Ascending aorta (tissue), 2 donors: ENCODE measurements at regions not wholly inside any gene's neighbourhood (a gene's known extent, or its start where the extent isn't known, plus 50 kb on each side); places are given as distances from the start of the nearest gene placed in this dataset.

Experiments used
- DNase-seq, 2 donors: peaks; one replicate each; pipeline ENCODE4 v3.0.0-alpha.2; 2019; ENCODE audit warnings: low spot score in 2 of 2
- H3K27ac ChIP-seq, 2 donors: fragments of 200-600 bp; sonication (generic); one replicate each; pipeline ENCODE4 v1.5.1; 2016 to 2017; ENCODE audit warnings: mild to moderate bottlenecking in 1 of 2
- H3K27me3 ChIP-seq: fragments of 200-600 bp; sonication (generic); one replicate; pipeline ENCODE4 v1.5.1; 2017
- H3K36me3 ChIP-seq, 2 donors: fragments of 200-600 bp; sonication (generic); one replicate each; pipeline ENCODE4 v1.5.1; 2016
- H3K4me1 ChIP-seq, 2 donors: fragments of 200-600 bp; sonication (generic); one replicate each; pipeline ENCODE4 v1.5.1; 2016 to 2017; ENCODE audit warnings: mild to moderate bottlenecking in 1 of 2
- H3K4me3 ChIP-seq, 2 donors: fragments of 200-600 bp; sonication (generic); one replicate each; pipeline ENCODE4 v1.5.1; 2016 to 2017; ENCODE audit warnings: mild to moderate bottlenecking in 1 of 2
- H3K9me3 ChIP-seq, 2 donors: fragments of 200-600 bp; sonication (generic); one replicate each; pipeline ENCODE4 v1.5.1; 2016
- intact Hi-C: fragments of 100-400 bp; cut with DNase I; formaldehyde crosslinking; loops from one replicate; pipeline ENCODE4 v1.15.1; 2023
- TF ChIP-seq, protein P1 (sequence below), 3 experiments: fragments of 200-600 bp in 2 of 3; fragments of 450-650 bp in 1 of 3; sonication (generic) in 2 of 3; IDR thresholded peaks; one replicate each; pipeline ENCODE4 v1.5.1; 2016 to 2019; ENCODE audit warnings: antibody characterized with exemption in 3 of 3, mild to moderate bottlenecking in 1 of 3, moderate library complexity in 1 of 3

DNA sequence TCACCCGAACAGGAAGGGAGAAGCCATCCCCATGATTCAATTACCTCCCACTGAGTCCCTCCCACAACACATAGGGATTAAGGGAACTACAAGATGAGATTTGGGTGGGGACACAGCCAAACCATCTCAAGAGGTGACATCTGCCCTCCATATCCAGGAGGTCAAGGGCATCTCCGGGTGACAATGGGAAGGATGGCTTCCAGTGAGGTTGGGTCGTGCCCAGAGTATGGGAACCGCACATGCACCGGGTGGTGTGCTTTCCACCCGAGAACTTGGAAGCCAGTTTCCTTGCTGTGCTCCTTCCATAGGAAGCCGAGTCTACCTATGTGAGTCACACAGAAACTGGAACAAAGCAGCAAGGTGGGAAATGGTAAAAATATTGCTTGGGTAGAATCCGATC, 216.9 kb upstream of the SALL3 start:
- Histone ChIP-seq H3K27ac (no peak overlapping the region), H3K27me3 (no peaks in the 10 kb centered on the region), H3K36me3 (no peaks in the 10 kb centered on the region), H3K9me3 (no peaks in the 10 kb centered on the region), H3K4me1 (no peaks in the 10 kb centered on the region), H3K4me3 (no peak overlapping the region)
- no peak for DNase-seq
- TF ChIP-seq, protein P1, sequence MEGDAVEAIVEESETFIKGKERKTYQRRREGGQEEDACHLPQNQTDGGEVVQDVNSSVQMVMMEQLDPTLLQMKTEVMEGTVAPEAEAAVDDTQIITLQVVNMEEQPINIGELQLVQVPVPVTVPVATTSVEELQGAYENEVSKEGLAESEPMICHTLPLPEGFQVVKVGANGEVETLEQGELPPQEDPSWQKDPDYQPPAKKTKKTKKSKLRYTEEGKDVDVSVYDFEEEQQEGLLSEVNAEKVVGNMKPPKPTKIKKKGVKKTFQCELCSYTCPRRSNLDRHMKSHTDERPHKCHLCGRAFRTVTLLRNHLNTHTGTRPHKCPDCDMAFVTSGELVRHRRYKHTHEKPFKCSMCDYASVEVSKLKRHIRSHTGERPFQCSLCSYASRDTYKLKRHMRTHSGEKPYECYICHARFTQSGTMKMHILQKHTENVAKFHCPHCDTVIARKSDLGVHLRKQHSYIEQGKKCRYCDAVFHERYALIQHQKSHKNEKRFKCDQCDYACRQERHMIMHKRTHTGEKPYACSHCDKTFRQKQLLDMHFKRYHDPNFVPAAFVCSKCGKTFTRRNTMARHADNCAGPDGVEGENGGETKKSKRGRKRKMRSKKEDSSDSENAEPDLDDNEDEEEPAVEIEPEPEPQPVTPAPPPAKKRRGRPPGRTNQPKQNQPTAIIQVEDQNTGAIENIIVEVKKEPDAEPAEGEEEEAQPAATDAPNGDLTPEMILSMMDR (IDR thresholded peaks at IDR 0.05): no peak
- intact Hi-C loops: no loop called here

DNA sequence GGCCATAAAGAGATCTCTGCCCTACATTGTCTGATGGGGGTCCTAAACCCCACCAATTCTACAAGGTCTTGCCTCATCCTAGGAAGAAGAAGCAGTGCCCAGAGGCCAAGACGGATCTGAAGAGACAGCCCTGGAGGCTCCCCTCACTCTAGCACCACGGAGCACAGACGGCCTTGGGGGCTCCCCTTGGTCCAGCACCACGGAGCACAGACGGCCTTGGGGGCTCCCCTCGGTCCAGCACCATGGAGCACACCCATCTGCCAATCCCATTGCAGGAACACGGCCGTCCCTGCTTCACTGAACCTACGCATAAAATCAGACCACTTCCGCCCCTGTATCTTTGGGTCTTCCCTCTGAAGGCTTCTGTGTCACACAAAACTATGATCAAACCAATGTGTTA, 215.1 kb upstream of the SALL3 start:
- Histone ChIP-seq H3K9me3 (no peaks in the 10 kb centered on the region), H3K36me3 (no peaks in the 10 kb centered on the region), H3K27ac (no peak overlapping the region), H3K4me1 (no peaks in the 10 kb centered on the region), H3K27me3 (no peaks in the 10 kb centered on the region), H3K4me3 (no peak overlapping the region)
- intact Hi-C loops: no loop called here
- DNase-seq: no peak
- TF ChIP-seq, protein P1 (IDR thresholded peaks at IDR 0.05): no peak

DNA sequence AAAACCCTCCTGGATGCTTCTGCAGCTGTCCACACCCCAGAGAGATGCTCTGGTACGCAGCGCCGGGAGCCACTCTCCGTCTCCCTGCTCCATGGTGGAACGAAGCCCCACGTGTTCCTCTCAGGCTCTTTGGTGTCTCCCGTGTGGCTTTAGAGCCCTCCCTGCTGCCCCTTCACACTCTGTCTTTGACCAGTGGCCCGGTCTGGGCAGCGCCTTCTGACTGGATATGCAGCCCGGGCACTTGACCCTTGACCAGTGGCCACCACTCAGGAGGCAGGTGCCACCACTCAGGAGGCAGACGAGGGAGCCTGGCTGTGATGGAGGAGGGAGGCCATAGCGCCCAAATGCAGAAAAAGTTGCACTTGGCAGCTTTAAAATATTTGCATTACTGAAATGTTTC, 214.5 kb upstream of the SALL3 start:
- no peak overlapping the region for H3K27ac ChIP-seq
- TF ChIP-seq, protein P1 (IDR thresholded peaks at IDR 0.05): no peak
- H3K9me3 ChIP-seq: no peaks in the 10 kb centered on the region
- no peaks in the 10 kb centered on the region for H3K4me1 ChIP-seq
- H3K36me3 ChIP-seq: no peaks in the 10 kb centered on the region
- no peak for DNase-seq
- intact Hi-C loops: no loop called here
- H3K27me3 ChIP-seq: no peaks in the 10 kb centered on the region
- H3K4me3 ChIP-seq: no peak overlapping the region

DNA sequence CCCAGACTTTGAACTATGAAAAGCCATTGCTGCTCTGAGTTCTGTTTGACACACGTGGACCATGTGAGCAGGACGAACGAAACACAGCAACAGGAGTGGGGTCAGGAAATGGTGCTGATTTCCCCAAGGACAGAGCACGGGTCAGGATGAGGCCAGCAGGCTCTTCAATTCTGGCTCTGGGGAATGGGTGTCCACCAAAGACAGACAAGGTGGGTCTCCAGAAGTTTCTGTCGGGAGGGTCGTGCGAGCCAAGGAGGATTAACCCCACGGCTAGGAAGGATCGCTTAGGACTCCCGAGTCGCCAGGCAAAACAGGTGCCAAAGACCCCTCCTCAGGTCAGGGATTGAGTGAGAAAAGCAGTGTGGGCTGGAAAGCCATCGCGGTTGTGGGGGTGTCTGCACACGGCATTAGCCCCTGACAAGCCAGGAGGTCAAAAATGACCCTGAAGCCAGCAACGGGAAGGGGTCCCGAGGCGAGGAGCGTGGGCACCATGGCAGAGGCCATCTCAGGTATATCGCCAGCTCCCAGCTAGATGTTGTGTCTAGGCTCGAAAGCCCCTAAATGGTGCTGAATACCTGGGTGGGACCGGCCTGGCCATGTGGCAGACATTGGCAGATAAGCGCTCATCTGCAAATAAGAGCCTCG, 213.9 kb upstream of the SALL3 start:
- no peaks in the 10 kb centered on the region for H3K9me3 ChIP-seq
- intact Hi-C loops: no loop called here
- H3K27ac ChIP-seq: no peak overlapping the region
- H3K4me1 ChIP-seq: no peaks in the 10 kb centered on the region
- TF ChIP-seq, protein P1 (IDR thresholded peaks at IDR 0.05): no peak
- H3K36me3 ChIP-seq: no peaks in the 10 kb centered on the region
- no peaks in the 10 kb centered on the region for H3K27me3 ChIP-seq
- H3K4me3 ChIP-seq: no peak overlapping the region
- no peak for DNase-seq

DNA sequence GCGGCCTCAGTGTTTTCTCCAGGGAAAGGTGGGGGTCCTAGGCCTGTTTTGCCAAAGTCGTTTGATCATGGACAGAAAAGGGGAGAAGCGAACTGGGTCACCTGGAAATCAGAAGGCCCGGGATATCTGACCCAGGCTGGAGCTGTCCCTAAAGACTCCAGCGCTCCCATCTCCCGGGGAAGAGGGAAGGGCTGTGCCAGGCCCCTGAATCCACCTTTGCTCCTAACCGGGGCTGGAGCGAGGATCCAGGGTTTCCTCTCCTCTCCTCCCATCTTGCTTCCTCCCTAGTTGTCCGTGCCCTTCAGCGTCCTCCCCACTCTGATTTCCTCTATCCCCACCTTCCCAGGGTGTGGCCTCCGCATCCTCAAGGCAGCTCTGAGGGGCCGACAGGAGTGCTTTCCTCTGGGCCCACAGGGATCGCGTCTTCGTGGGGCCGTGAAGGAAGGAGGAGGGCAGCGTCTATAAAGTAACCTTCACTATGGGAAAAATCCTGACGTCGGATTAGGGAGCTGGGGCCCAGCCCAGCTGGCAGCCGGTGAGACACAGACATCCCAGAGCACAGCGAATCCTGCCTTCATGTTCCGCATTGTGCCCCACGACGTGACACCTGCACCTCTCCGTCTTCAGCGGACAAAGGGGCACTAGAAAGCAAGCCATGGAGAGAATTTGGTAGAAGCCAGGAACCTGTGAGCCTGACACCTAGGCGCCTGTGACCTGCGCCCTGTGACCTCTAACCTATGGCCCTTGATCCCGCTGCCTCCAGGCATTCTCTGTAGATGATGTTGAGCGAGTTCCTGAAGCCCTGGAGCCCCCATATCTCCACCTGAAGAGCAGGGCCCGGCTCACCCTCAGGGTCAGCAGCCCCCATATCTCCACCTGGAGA, 212.7 kb upstream of the SALL3 start:
- Histone ChIP-seq H3K4me3 (no peak overlapping the region), H3K27ac (no peak overlapping the region), H3K27me3 (no peaks in the 10 kb centered on the region), H3K4me1 (no peaks in the 10 kb centered on the region), H3K9me3 (no peaks in the 10 kb centered on the region), H3K36me3 (no peaks in the 10 kb centered on the region)
- TF ChIP-seq, protein P1 (IDR thresholded peaks at IDR 0.05): no peak
- DNase-seq: no peak
- intact Hi-C loops: no loop called here
